ENCODE measurements at regions not wholly inside any gene's neighbourhood (a gene's known extent, or its start where the extent isn't known, plus 50 kb on each side); places are given as distances from the start of the nearest gene placed in this dataset.
A peak's percentile ranks its signal among the peaks of the same experiment; 100 is the strongest.

DNA sequence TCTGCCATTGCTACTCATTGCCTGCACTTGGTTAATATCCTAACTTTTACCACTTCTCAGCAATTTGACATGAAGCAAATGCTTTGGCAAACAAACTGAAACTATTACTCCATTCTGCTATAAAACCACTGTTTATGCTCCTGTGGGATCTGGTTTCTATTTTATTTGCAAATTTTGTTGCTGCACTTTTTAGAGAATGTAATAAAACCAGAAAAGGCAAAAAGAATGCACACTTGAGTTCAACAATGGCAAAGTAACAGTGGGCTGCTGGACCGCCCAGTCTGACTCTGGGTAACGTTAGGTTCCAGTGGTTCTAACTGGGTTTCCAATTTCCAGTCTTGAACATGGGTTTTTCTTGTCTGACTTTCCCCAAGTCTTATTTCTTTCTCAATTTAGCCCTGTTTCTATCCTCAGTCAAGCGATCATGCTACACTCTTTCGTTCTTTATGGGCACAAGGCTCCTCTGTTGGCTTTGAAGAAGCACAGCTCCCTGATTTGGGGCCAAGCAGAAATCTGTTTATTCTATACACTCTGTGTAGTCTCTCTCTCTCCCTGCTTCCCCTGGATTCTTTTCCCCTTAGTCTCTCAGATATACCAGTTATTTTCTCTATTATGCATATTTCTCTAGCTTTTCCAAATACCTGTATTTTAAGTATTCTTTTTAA is 129.2 kb upstream of the FAM3C start:
- no peak overlapping the region for H3K27ac Mint-ChIP-seq
- H4K20me1 ChIP-seq (ENCODE audit: low read depth): no peaks in the 10 kb centered on the region
- H3K27me3 ChIP-seq: no peaks in the 10 kb centered on the region
- H3K4me1 Mint-ChIP-seq: peaks cover 5% of the 10 kb centered on the region
- no peak overlapping the region for H3K9ac ChIP-seq
- H3K27ac ChIP-seq: no peak overlapping the region
- peaks cover 7% of the 10 kb centered on the region for H3K4me1 ChIP-seq
- DNase-seq (ENCODE audit: low spot score): no peak
- H3K4me3 ChIP-seq: no peak overlapping the region
- no peaks in the 10 kb centered on the region for H3K27me3 Mint-ChIP-seq (ENCODE audit: insufficient read depth, low read depth)
- TF ChIP-seq EZH2 (IDR thresholded peaks at IDR 0.05): no peak
- TF ChIP-seq, protein P1, sequence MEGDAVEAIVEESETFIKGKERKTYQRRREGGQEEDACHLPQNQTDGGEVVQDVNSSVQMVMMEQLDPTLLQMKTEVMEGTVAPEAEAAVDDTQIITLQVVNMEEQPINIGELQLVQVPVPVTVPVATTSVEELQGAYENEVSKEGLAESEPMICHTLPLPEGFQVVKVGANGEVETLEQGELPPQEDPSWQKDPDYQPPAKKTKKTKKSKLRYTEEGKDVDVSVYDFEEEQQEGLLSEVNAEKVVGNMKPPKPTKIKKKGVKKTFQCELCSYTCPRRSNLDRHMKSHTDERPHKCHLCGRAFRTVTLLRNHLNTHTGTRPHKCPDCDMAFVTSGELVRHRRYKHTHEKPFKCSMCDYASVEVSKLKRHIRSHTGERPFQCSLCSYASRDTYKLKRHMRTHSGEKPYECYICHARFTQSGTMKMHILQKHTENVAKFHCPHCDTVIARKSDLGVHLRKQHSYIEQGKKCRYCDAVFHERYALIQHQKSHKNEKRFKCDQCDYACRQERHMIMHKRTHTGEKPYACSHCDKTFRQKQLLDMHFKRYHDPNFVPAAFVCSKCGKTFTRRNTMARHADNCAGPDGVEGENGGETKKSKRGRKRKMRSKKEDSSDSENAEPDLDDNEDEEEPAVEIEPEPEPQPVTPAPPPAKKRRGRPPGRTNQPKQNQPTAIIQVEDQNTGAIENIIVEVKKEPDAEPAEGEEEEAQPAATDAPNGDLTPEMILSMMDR (IDR thresholded peaks at IDR 0.05): no peak
- no peaks in the 10 kb centered on the region for H3K36me3 ChIP-seq
- H3K79me2 ChIP-seq (ENCODE audit: low read depth): no peaks in the 10 kb centered on the region
- no peak overlapping the region for H3K4me3 Mint-ChIP-seq
- H3K9me3 Mint-ChIP-seq: no peaks in the 10 kb centered on the region
- no peak overlapping the region for H2AFZ ChIP-seq (replicated peaks)
- H3K4me2 ChIP-seq: no peak overlapping the region
- no peaks in the 10 kb centered on the region for H3F3A ChIP-seq (ENCODE audit: low read depth)
- H3K36me3 Mint-ChIP-seq: no peaks in the 10 kb centered on the region
- H3K9me3 ChIP-seq (ENCODE audit: low read depth): no peaks in the 10 kb centered on the region

DNA sequence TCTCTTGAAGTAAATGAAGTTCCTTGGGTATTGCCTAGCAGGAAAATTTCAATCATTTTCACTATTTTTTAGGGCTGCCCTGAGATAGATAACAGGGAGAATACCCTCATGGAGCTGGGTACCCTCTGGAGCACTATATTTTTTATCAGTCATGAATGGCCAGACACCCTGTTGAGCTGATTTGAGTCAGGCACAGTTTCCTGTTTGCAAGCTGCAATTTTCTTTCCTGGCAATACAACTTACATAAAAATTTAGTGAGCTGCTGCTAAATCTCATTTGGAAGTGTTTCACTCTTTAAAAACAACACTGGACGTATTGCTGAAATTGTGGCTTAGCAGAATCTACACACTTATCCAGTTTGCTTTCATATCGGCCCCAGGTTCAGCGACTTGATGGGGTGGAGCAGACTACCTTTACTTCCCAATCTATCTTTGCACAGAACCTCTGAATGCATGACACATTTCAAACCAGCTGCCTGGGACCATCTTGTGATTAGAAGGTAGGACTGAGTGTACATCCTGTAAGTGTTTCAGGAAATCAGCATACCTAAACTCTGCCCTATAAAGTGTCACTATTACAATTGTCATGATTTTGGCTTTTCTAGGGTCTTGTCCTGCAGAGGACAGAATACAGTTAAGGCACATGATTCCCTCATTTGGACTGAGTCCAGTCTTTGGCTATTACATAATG is 125.7 kb upstream of the FAM3C start:
- Histone ChIP-seq H3K27ac (no peak overlapping the region), H3K27me3 (no peaks in the 10 kb centered on the region), H3K4me2 (no peak overlapping the region), H3K9ac (no peak overlapping the region), H3K4me3 (no peak overlapping the region), H3K4me1 (no peaks in the 10 kb centered on the region), H4K20me1 (ENCODE audit: low read depth) (no peaks in the 10 kb centered on the region), H3K79me2 (ENCODE audit: low read depth) (no peaks in the 10 kb centered on the region), H3K36me3 (no peaks in the 10 kb centered on the region), H3F3A (ENCODE audit: low read depth) (no peaks in the 10 kb centered on the region), H3K9me3 (ENCODE audit: low read depth) (no peaks in the 10 kb centered on the region), H2AFZ (replicated peaks) (peak overlapping the region; percentile 7)
- Mint-ChIP-seq H3K9me3 (no peaks in the 10 kb centered on the region), H3K4me1 (no peaks in the 10 kb centered on the region), H3K36me3 (no peaks in the 10 kb centered on the region), H3K27ac (no peak overlapping the region), H3K4me3 (no peak overlapping the region), H3K27me3 (ENCODE audit: insufficient read depth, low read depth) (no peaks in the 10 kb centered on the region)
- TF ChIP-seq EZH2phosphoT487 (IDR thresholded peaks at IDR 0.05) (no peak), EZH2 (IDR thresholded peaks at IDR 0.05) (no peak)
- TF ChIP-seq, protein P1 (IDR thresholded peaks at IDR 0.05): no peak
- no peak for DNase-seq (ENCODE audit: low spot score)

DNA sequence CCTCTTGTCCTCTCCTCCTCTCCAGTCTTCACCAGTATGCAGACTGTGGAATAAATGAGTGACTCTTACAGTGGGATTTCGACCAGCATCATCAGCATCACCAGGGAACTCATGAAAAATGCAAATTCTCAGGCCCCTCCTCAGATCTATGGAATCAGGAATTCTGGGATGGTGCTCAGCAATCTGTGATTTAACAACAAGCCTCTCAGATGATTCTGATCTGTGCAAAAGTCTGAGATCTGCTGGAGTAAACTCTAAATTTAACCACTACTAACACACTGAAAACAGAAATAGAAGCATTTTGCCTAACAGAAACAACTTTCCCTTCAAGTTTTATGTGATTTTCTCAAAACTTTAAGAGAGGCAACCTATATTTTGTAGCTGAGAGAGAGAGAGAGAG is 124.8 kb upstream of the FAM3C start:
- H3K9me3 Mint-ChIP-seq: no peaks in the 10 kb centered on the region
- no peak overlapping the region for H3K4me3 Mint-ChIP-seq
- H4K20me1 ChIP-seq (ENCODE audit: low read depth): no peaks in the 10 kb centered on the region
- no peak overlapping the region for H2AFZ ChIP-seq (replicated peaks)
- H3K4me1 ChIP-seq: no peaks in the 10 kb centered on the region
- H3K27ac Mint-ChIP-seq: no peak overlapping the region
- H3K9ac ChIP-seq: no peak overlapping the region
- H3K4me3 ChIP-seq: no peak overlapping the region
- H3K27me3 ChIP-seq: no peaks in the 10 kb centered on the region
- H3K4me1 Mint-ChIP-seq: no peaks in the 10 kb centered on the region
- no peaks in the 10 kb centered on the region for H3K79me2 ChIP-seq (ENCODE audit: low read depth)
- no peaks in the 10 kb centered on the region for H3F3A ChIP-seq (ENCODE audit: low read depth)
- no peaks in the 10 kb centered on the region for H3K36me3 ChIP-seq
- no peak for DNase-seq (ENCODE audit: low spot score)
- no peaks in the 10 kb centered on the region for H3K36me3 Mint-ChIP-seq
- H3K4me2 ChIP-seq: no peak overlapping the region
- no peak for TF ChIP-seq EZH2phosphoT487 (IDR thresholded peaks at IDR 0.05)
- no peak for TF ChIP-seq EZH2 (IDR thresholded peaks at IDR 0.05)
- TF ChIP-seq, protein P1 (IDR thresholded peaks at IDR 0.05): no peak
- no peaks in the 10 kb centered on the region for H3K27me3 Mint-ChIP-seq (ENCODE audit: insufficient read depth, low read depth)
- no peak overlapping the region for H3K27ac ChIP-seq
- no peaks in the 10 kb centered on the region for H3K9me3 ChIP-seq (ENCODE audit: low read depth)

All from neural progenitor cell (in vitro differentiated cells).